ENCODE measurements at regions not wholly inside any gene's neighbourhood (a gene's known extent, or its start where the extent isn't known, plus 50 kb on each side); places are given as distances from the start of the nearest gene placed in this dataset.

- Histone ChIP-seq H3K4me3 (ENCODE audit: low read depth, low read length) (no peak overlapping the region), H3K9me3 (ENCODE audit: severe bottlenecking) (no peaks in the 10 kb centered on the region), H3K27ac (no peak overlapping the region), H3K36me3 (no peaks in the 10 kb centered on the region), H3K27me3 (ENCODE audit: insufficient read depth, low read depth, severe bottlenecking) (no peaks in the 10 kb centered on the region)
- TF ChIP-seq CTCF (IDR thresholded peaks at IDR 0.05; ENCODE audit: low read depth, low read length): no peak
- no peak for DNase-seq
These were observed 396.5 kb upstream of the RPS23 start for GRCh38 chr5:82674671-82675070.

GRCh38 chr5:82673057-82673809 is 395.1 kb upstream of the RPS23 start:
- TF ChIP-seq CTCF (IDR thresholded peaks at IDR 0.05; ENCODE audit: low read depth, low read length): no peak
- H3K4me3 ChIP-seq (ENCODE audit: low read depth, low read length): no peak overlapping the region
- H3K27me3 ChIP-seq (ENCODE audit: insufficient read depth, low read depth, severe bottlenecking): no peaks in the 10 kb centered on the region
- H3K27ac ChIP-seq: no peak overlapping the region
- H3K9me3 ChIP-seq (ENCODE audit: severe bottlenecking): no peaks in the 10 kb centered on the region
- H3K36me3 ChIP-seq: no peaks in the 10 kb centered on the region
- no peak for DNase-seq

GRCh38 chr5:82670692-82671091 is 392.5 kb upstream of the RPS23 start:
- Histone ChIP-seq H3K9me3 (ENCODE audit: severe bottlenecking) (no peaks in the 10 kb centered on the region), H3K4me3 (ENCODE audit: low read depth, low read length) (no peak overlapping the region), H3K27me3 (ENCODE audit: insufficient read depth, low read depth, severe bottlenecking) (no peaks in the 10 kb centered on the region), H3K27ac (no peak overlapping the region), H3K36me3 (no peaks in the 10 kb centered on the region)
- TF ChIP-seq CTCF (IDR thresholded peaks at IDR 0.05; ENCODE audit: low read depth, low read length): no peak
- no peak for DNase-seq

GRCh38 chr5:82669720-82670119 is 391.6 kb upstream of the RPS23 start:
- Histone ChIP-seq H3K27me3 (ENCODE audit: insufficient read depth, low read depth, severe bottlenecking) (no peaks in the 10 kb centered on the region), H3K9me3 (ENCODE audit: severe bottlenecking) (no peaks in the 10 kb centered on the region), H3K27ac (no peak overlapping the region), H3K36me3 (no peaks in the 10 kb centered on the region), H3K4me3 (ENCODE audit: low read depth, low read length) (no peak overlapping the region)
- DNase-seq: no peak
- no peak for TF ChIP-seq CTCF (IDR thresholded peaks at IDR 0.05; ENCODE audit: low read depth, low read length)

- TF ChIP-seq CTCF (IDR thresholded peaks at IDR 0.05; ENCODE audit: low read depth, low read length): no peak
- H3K27ac ChIP-seq: no peak overlapping the region
- H3K4me3 ChIP-seq (ENCODE audit: low read depth, low read length): no peak overlapping the region
- DNase-seq: no peak
- H3K27me3 ChIP-seq (ENCODE audit: insufficient read depth, low read depth, severe bottlenecking): no peaks in the 10 kb centered on the region
- H3K36me3 ChIP-seq: no peaks in the 10 kb centered on the region
- no peaks in the 10 kb centered on the region for H3K9me3 ChIP-seq (ENCODE audit: severe bottlenecking)
These were observed 388.2 kb upstream of the RPS23 start for GRCh38 chr5:82666312-82666711.

GRCh38 chr5:82664732-82665131 is 386.6 kb upstream of the RPS23 start:
- Histone ChIP-seq H3K27ac (no peak overlapping the region), H3K27me3 (ENCODE audit: insufficient read depth, low read depth, severe bottlenecking) (no peaks in the 10 kb centered on the region), H3K4me3 (ENCODE audit: low read depth, low read length) (no peak overlapping the region), H3K9me3 (ENCODE audit: severe bottlenecking) (no peaks in the 10 kb centered on the region), H3K36me3 (no peaks in the 10 kb centered on the region)
- no peak for DNase-seq
- TF ChIP-seq CTCF (IDR thresholded peaks at IDR 0.05; ENCODE audit: low read depth, low read length): no peak

All from WERI-Rb-1 (cell line).